ENCODE measurements at regions not wholly inside any gene's neighbourhood (a gene's known extent, or its start where the extent isn't known, plus 50 kb on each side); places are given as distances from the start of the nearest gene placed in this dataset.

- TF ChIP-seq ZFX (IDR thresholded peaks at IDR 0.05) (no peak), CTCF (conservative IDR thresholded peaks at IDR 0.05) (no peak)
- no peak overlapping the region for H3K27ac ChIP-seq
These were observed 1140.9 kb upstream of the C9orf72 start for GRCh38 chr9:28714188-28714587.

- no peak overlapping the region for H3K27ac ChIP-seq
- no peak for TF ChIP-seq CTCF (conservative IDR thresholded peaks at IDR 0.05)
- no peak for TF ChIP-seq ZFX (IDR thresholded peaks at IDR 0.05)
These were observed 1144.9 kb upstream of the C9orf72 start for GRCh38 chr9:28718226-28718625.

GRCh38 chr9:28720746-28721145 lies 1147.5 kb upstream of the C9orf72 start:
- H3K27ac ChIP-seq: no peak overlapping the region
- TF ChIP-seq CTCF (conservative IDR thresholded peaks at IDR 0.05) (no peak), ZFX (IDR thresholded peaks at IDR 0.05) (no peak)

- no peak for TF ChIP-seq ZFX (IDR thresholded peaks at IDR 0.05)
- TF ChIP-seq CTCF (conservative IDR thresholded peaks at IDR 0.05): no peak
These were observed 1156.8 kb upstream of the C9orf72 start for GRCh38 chr9:28730111-28730510.

GRCh38 chr9:28735738-28736342 lies 1162.6 kb upstream of the C9orf72 start:
- TF ChIP-seq ZFX (IDR thresholded peaks at IDR 0.05) (no peak), CTCF (conservative IDR thresholded peaks at IDR 0.05) (no peak)
- no peak overlapping the region for H3K27ac ChIP-seq

More at GRCh38 chr9:28730111-28730510, 1156.8 kb upstream of the C9orf72 start:
- H3K27ac ChIP-seq: no peak overlapping the region

GRCh38 chr9:28741459-28741858 lies 1168.2 kb upstream of the C9orf72 start:
- TF ChIP-seq CTCF (conservative IDR thresholded peaks at IDR 0.05) (no peak), ZFX (IDR thresholded peaks at IDR 0.05) (no peak)

GRCh38 chr9:28747351-28747985 lies 1174.2 kb upstream of the C9orf72 start:
- no peak overlapping the region for H3K27ac ChIP-seq
- TF ChIP-seq CTCF (conservative IDR thresholded peaks at IDR 0.05) (no peak), ZFX (IDR thresholded peaks at IDR 0.05) (no peak)

More at GRCh38 chr9:28741459-28741858, 1168.2 kb upstream of the C9orf72 start:
- H3K27ac ChIP-seq: no peak overlapping the region

Data from C4-2B (cell line).